ENCODE measurements at regions not wholly inside any gene's neighbourhood (a gene's known extent, or its start where the extent isn't known, plus 50 kb on each side); places are given as distances from the start of the nearest gene placed in this dataset.
"Not testable (repeated sequence)": the region's sequence is repeated elsewhere in the genome, so short reads cannot be mapped to it uniquely, and the experiment has no call there.

DNA sequence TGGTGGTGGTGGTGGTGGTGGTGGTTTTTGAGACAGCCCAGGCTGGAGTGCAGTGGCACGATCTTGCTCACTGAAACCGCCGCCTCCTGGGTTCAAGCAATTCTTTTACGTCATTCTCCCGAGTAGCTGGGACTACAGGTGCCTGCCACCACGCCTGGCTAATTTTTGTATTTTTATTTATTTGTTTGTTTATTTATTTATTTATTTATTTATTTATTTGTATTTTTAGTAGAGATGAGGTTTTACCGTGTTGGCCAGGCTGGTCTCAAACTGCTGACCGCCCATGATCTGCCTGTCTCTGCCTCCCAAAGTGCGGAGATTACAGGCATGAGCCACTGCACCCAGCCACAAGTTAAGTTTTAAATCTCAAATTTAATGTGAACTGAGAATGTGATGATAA is 126.5 kb downstream of the PCDH18 start:
- DNase-seq (ENCODE audit: low spot score), result not testable (repeated sequence)

DNA sequence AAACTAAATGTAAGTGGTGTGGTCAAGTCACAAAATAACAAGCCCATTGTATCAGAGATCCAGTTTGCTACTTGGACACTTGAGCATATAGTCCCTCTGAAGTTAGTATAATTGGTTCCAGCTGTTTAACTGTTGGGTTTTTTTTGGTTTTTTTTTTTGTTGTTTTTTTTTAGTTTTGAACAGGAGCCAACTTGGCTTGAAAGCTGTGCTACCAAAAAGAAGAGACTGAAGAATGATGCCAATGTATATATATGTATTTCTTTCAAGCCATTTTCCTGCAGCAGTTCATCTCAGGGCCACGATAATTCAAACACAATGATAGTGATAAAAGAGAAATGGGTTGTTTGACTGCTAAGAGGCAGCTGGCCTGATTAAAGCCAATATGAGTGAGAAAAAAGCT is 138.3 kb downstream of the PCDH18 start:
- no peak for DNase-seq (ENCODE audit: low spot score)

DNA sequence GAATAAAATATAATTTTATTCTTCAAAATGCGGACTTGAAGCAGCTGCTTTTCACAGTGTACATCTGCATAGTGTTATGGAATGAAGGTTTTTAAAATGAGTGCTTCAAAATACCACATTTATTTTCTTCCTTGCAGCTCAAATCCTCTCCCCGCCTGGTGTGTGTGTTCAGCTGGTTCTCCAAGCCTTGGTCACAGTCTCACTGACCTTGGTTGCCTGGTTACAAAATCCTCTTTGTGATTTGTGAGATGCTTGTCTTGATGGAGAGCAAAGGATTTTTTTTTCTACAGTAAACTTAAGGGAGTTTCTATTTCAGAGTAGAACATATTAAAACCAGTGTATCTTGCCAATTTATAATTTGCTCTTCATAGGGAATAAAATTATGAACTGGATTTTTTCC is 139.2 kb downstream of the PCDH18 start:
- no peak for DNase-seq (ENCODE audit: low spot score)

DNA sequence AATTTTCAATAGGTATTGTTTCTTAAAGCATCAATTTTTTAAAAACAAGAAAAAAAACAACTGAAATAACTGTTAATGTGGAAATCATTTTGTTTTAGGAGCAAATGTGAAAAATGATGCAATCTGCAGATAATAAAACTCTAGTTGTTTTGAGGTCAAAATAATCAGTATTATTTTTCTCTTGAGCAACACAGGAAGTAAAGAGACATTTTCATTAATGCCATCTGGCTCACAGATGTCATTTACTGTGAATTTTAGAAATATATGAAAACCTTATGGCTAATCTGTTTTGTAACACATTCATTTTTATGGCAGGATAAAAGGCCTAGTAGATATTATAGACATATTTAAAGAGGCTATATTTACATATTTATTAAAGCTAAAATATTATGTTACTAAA is 141.6 kb downstream of the PCDH18 start:
- no peak for DNase-seq (ENCODE audit: low spot score)

DNA sequence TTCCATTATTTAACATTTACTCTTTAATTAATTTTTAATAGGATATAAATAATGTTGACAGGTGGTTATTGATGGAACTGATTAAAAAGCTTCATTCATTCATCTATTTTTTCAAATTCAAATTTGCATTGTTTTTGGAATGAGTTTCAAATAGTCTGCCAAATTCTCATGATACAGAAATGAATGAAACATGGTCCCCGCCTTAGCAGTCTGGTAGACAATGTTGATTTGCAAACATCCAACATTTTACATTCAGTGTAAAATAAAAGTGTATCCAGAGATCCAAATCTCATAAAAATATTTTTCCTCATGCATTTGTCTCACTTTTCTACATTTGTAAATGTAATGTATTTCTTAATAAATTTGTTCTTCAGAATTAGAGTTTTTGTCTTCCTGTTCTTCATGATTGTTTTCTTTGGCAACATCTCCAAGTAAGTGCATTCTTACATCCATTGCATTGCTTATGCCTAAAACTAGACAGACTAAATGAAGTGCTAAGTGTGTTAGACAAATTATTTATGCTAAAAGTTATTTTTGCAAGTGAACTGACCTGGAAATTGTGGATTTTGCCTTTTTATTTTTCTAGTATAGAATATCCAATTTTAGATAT is 142.3 kb downstream of the PCDH18 start:
- no peak for DNase-seq (ENCODE audit: low spot score)

DNA sequence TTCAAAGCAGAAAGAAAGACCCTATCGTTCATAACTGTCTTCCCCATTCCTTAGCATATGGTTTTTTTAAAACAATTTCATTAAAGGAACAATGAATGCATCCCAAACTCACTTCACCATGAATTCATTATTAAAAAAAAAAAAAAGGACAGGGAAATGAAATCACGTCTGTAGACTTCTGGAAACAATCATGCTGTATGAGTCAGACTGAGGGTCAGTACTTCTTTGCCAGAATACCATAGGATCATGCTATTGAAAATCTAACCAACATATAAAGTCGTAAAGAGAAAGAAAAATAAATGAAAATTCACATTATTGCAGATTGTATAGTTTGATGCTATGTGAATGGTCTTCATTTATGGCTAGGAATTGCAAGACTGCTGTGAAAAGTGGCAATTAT is 144.4 kb downstream of the PCDH18 start:
- no peak for DNase-seq (ENCODE audit: low spot score)

DNA sequence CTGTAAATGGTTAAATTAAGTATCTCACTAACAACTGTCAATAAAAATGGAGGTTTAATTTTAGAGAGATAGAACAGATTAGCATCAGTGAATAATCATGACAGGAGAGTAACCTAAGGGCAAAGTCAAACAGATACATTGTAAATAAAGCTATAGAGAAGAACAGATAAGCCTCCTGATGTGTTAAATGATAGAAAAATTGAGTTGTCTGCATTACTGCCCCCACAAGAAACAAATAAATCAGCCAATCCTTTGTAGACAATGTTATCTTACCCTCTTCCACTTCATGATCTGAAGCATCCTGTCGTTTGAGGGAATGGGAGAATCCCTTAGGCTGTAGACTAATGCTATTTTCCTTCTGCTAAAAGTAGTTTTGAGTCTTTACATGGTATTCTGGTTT is 147.8 kb downstream of the PCDH18 start:
- DNase-seq (ENCODE audit: low spot score), result no peak

DNA sequence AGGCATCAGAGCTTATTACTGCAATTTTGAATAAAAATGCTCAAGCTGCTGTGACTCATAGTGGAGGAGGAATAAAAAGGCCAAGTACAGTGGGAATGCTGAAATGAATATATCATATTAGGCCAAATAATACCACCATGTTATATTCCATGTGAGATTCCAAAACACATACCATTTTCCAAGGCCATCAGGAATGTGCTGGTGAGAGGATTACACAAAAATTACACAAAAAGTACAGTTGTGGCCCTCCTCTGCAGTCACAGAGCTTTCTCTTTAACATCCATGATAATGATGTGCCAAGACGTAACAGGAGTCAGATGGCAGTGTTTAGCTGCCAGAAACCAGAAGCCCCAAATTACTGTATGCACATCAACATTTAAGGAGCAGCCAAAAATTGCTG is 153.5 kb downstream of the PCDH18 start:
- no peak for DNase-seq (ENCODE audit: low spot score)

DNA sequence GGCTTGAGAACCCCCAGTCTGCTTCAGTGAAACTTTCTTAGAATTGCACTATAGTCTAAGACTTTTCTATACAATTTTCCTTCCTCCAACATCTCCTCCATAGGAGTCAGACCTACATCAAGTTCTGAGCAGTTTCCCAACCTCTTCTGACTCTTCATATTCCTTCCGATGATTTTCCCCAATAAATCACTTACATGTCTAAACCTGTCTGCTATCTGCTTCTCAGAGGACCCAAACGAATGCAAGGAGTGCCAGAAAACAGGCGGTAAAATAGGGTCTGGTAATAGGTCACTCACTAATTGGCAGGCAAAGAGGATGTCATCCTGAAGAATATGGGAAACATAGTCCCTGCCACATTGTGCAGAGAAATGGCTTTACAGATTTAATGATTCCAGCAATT is 153.9 kb downstream of the PCDH18 start:
- DNase-seq (ENCODE audit: low spot score), result no peak

DNA sequence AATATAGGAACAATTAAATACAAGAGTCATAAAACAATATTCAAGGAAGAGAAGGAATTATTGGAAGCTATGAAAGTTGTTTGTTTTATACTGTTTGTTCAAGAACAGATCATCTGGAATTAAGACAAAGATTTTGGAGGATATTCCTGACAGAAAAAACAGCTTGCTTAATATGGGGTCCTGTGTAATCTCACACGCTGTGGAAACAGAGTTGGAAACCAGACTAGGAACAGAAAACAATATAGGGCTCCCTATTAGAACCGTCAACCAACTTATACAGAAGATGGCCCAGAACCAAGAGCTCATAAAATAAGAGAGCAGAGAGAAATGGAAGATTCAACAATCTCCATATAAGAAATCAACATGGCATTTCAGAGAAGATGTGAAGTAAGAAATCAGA is 156.0 kb downstream of the PCDH18 start:
- no peak for DNase-seq (ENCODE audit: low spot score)

DNA sequence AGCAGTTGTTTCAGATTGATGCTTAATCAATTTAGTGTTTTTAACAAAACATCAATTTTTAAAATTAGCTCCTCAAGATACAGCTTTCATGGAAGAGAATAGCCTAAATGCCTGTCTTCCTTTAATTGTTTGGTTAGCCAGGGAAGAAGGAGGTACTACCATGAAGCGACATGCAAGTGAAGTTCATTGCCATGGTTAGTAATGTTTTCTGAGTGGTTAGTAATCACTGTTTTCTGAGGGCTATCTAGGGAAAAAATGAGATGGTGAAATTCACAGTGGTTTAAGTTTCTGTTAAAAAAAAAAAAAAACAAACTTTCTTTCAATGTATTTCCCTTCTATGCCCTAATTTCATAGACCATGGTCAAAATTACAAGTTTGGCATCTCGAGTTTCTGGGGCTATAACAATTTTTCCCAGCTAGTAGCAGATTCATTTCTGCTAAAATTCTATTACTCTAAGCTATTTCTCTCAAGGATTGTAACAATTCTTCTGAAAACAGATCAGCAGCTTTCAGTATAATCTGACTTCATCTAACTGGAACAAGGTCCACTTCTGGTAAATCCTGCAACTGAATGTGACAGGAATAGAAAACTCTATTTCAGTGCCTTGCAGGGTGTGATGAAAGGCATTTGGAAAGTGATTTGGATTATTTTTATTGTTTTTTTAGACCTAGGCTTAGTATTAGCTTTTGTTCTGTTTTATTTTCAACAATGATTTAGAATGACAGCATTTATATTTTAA is 157.0 kb downstream of the PCDH18 start:
- no peak for DNase-seq (ENCODE audit: low spot score)

DNA sequence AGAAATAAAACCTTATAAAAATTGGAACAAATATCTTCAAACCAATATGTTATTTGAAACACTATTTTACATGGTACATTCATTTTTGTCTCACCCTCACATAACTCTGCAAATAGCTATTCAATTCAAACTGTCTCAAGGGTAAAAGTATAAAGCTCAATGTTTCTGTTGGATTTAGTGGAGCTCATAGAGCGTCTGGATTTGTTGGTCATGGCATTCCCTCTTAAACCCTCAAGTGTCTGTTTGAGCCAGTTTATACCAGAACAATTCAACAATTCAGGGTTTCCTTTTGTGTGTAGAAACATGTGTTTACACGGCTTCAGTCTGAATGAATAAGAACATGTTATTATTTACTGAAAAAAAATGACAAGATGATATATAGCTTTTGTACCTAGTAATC is 161.6 kb downstream of the PCDH18 start:
- DNase-seq (ENCODE audit: low spot score), result no peak

DNA sequence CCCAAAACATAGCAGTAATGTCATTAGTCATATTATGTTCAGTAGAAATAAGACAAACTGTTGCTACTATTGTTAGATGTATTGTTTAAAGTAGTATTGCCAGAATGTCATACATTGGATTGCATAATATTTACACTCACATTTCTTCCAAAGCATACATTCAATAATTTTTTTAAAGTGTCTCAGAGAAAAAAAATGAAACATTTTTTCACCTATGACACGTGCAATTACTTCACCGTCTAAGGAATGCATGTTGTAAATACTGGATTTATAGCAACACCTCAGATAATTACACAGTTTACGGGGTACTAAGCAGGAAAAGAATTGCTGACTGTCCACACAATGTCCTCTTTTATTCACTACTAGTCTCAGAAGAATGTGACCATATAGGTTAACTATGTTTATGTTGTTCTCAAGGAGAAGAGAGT is 162.1 kb downstream of the PCDH18 start:
- DNase-seq (ENCODE audit: low spot score), result no peak

DNA sequence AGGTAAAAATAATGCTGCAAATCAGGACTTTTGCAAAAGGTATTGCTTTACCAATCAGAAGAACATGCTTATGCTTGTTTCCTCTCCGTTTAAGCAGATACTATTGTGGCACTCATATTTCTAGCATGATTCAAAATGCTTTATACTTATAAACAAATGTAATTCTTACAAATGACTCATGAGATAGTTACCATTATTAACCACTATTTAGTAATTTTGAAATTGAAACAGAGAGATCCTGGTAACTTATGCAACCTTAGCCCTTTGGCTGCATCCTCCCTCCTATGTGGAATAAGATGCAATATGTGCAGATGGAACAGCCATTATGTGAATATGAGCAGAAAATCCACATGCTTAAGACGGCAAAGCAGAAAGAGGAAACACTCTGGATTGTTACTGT is 164.7 kb downstream of the PCDH18 start:
- no peak for DNase-seq (ENCODE audit: low spot score)

DNA sequence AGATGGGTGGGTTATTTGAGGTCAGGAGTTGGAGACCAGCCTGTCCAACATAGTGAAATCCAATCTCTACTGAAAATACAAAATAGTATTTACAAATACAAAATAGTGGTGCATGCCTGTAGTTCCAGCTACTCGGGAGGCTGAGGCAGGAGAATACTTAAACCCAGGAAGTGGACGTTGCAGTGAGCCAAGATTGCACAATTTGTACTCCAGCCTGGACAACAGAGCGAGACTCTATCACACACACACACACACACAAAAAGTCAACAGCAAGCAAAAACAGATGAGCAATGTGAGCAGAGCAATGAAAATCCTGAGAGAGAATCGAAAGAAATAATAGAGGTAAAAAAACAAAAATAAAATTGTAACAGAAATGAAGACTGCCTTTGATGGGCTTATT is 168.8 kb downstream of the PCDH18 start:
- no peak for DNase-seq (ENCODE audit: low spot score)

DNA sequence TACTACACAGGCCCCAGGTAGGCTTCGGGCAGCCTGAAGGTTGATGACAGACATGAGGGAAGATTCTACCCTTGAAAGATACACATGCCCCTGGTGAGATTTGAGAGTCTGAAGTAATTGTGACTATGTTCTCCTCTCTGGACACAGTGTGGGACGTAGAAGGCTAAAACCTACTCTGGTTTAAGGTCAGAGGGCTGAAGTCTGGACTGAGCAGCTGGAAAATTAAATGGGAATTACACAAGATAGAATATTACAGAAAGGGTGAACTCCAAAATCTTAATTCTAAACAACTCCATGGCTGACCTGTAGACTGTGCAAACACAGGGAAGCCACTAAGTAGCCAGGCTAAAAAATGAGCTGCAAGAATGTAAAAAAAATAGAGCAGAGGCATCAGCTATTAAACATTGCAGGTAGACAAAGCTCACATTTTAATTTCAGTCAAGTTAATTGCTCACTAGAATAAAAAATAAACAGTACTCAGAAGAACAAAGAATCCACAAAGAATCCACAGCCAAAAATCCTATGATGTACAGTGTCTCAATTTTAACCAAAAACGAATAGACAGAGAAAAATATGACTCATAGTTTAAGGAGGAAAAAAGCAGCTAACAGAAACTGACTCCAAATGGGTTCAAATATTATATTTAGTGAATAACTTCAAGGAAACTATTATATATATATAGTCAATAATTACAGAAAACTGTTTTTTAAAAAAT is 170.4 kb downstream of the PCDH18 start:
- DNase-seq (ENCODE audit: low spot score), result no peak

DNA sequence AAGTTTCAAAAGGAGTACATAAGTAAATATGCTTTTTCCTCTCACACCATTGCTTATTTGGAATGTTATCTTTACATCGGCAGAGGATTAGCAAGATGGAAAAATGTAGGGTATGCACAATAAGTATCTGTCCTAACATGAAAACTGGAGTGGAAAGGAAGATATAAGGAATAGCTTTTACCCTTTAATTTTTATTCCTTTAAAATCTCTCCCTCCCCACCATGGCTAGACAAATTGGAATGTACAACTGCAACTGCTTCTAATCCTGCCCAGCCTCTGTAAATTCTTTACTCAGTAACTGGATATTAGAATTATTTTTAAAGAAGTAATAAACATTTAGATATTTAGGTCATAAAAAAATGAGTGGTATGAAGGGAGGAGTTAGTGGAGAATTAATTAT is 171.5 kb downstream of the PCDH18 start:
- no peak for DNase-seq (ENCODE audit: low spot score)

DNA sequence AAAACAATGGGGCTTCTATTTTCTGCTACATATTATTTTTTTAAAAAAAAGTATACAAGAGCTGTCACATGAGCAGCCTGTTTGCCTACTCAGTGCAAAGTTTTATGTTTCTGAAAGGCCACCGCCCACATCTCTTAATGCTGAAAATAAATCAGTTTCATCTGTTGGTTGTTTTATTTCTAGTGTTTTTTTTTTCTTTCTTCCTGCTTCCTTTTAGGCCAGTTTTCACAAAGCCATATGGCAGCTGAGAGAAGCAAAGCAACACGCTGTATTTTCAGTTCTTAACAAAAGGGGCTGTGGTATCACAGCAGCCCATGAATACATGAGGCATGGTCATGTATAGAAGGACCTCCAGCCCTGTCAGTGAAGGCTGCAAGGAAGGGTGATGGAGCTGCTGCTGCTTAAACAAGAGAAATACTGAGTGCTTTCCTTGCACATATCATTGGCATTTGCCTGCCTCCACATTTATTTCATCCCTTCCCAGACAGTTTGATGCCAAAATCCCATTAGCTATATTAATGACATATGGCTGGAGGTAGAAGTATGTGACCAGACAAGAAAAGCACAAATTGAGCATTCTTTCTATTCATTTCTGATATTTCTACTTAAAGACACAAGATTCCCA is 172.5 kb downstream of the PCDH18 start:
- no peak for DNase-seq (ENCODE audit: low spot score)

DNA sequence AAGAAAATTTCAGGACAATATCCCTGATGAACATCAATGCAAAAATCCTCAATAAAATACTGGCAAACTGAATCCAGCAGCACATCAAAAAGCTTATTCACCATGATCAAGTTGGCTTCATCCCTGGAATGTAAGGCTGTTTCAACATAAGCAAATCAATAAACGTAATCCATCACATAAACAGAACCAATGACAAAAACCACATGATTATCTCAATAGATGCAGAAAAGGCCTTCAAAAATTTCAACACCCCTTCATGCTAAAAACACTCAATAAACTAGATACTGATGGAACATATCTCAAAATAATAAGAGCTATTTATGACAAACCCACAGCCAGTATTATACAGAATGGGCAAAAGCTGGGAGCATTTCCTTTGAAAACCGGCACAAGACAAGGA is 177.7 kb downstream of the PCDH18 start:
- DNase-seq (ENCODE audit: low spot score), result not testable (repeated sequence)

DNA sequence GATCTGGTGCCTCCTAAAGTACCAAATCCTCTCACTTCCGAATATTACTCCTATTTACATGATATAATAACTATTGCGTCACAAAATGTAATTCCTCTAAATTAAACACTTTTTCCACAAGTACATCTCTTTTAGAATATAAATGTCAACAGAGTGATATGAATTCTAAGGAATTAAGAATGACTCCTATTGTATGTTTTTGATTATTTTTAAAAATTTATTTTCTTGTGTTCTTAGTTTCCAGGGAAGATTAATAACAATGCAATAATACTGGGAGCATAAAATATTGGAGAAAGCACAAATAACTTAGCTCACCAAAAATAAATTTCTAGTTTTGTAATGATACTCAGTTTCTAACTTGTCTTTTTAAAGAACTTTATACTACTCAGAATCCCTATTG is 184.9 kb downstream of the PCDH18 start:
- no peak for DNase-seq (ENCODE audit: low spot score)

DNA sequence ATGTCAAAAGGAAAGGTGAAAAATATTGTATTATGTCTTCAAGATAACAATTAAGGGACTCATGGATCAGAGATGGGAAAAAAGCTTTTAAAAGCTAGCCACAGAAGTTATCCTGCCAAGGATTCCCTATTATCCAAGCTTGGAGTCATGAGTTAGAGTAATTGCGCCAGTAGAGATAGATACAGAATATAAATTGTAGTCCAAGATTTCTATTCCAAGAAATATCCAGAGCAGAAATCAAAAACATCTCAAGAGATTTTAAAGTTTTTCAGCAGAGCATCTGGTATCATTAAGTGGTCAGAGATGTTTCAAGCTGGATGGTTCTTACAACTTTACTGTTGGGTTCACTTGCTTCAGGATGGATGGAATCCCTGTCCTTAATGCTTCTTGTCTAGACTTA is 186.7 kb downstream of the PCDH18 start:
- no peak for DNase-seq (ENCODE audit: low spot score)

DNA sequence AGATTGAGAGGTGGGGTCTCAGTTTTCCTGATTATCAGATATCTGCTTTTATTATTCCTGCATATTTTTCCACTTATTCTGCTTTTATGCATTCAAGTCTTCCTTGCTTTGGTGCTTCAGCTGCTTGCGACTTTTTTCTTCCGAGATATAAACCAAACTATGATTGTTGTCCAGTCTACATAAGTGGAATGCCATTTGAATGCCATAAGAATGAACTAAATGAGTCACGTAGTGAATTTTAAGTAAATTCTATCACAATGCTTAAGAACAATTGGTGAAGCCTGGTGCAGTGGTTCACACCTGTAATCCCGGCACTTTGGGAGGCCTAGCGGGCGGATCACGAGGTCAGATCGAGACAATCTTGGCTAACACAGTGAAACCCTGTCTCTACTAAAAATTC is 189.1 kb downstream of the PCDH18 start:
- DNase-seq (ENCODE audit: low spot score), result no peak
